ENCODE measurements at regions not wholly inside any gene's neighbourhood (a gene's known extent, or its start where the extent isn't known, plus 50 kb on each side); places are given as distances from the start of the nearest gene placed in this dataset.
"Not testable (repeated sequence)": the region's sequence is repeated elsewhere in the genome, so short reads cannot be mapped to it uniquely, and the experiment has no call there.

DNA sequence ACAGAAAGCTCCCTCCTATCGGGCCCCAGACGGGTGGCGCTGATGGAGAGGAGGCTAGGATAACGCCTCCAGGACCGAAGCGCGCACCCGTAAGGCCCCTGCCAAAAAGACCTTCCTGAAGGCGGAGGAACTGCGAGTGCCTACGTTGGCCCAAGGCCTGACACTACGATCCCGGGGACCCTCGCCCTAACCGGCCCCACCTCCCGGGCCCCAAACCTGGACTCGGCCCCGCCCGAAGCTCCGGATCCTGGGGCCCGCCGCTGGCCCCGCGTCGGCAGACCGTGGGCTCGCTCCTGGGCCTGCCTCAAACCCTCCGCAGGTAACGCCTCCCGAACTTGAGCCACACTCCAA, 53.6 kb upstream of the ROPN1B start:
- not testable (repeated sequence) for DNase-seq (ENCODE audit: low read depth in 1 of 2, low spot score in 1 of 2)

DNA sequence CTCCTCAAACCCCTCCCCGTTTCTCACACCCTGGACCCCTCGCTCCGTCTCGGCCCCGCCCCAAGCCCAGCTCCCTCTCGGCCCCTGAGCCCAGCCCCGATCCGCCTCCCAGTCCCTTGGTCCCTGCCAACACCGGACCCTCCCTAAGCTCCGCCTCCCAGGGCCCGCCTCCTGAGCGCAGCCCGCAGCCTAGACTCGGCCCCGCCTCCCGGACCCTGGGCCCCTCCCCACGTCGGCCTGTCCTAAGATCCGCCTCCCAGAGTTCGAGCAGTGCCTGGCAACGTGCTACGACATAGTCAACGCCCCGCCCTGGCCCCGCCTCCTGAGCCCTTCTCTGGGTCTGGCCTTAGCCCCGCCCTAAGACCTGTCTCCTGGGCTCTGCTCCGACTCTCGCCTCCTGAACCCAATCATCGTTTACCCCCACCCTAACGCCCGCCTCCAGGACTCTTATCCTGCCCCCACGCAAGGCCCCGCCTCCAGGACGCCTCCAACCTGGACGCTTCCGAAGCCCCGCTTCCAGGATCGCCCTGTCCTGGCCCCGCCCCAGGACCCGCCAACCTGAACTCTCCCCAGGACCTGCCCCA, 53.1 kb upstream of the ROPN1B start:
- DNase-seq (ENCODE audit: low read depth in 1 of 2, low spot score in 1 of 2): peak; percentile 98 to 99

DNA sequence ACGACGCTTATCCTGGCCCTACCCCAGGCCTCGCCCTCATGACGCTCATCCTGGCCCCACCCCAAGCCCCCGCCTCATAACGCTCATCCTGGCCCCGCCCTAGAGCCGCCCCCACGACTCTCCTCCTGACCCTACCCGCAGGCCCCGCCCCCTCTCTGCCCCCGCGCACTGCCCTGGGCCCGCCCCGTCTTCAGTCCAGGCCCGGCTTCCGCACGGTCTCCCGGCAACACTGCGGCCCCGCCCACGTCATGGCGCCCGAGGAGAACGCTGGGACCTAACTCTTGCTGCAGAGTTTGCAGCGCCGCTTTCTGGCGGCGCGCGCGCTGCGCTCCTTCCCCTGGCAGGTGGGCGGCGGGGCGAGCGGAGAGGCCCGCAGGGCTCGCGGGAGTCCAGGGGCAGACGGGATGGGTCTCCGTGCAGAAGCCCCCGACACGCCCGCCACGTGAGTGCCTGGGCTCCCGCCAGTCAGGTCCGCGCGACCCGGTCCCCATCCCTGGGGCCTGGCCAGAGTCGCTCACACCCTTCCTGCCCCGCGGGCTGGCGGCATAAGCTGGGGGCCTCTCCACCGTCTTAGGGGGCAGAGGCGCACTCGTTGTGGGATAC, 52.5 kb upstream of the ROPN1B start:
- DNase-seq (ENCODE audit: low read depth in 1 of 2, low spot score in 1 of 2): peak; percentile 90 to 91

DNA sequence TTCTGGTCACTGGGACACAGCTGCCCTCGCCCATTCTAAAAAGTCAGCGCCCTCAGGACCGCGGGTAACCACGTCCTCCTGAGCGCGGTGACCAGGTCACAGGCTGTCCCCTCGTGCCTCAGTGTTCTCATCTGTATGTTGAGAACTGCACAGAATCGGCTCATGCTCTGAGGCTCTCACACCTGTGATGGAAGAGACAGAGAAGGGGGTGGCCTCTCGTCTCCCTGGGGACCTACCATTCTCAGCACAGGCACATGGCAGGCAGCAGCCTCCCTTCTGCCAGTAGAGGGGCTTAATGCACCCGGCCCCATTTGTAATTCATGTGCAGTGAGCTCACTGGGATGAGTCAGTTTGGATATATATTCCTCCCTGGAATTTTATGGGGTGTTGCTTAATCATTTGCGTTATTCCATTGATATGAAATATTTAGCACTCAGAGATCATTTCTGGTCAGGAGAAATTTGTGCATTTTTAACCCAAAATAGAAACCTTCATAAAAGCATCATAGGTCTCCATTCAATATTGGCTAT, 51.9 kb upstream of the ROPN1B start:
- peak in 1 of 2 donors; percentile 12 for DNase-seq (ENCODE audit: low read depth in 1 of 2, low spot score in 1 of 2)

DNA sequence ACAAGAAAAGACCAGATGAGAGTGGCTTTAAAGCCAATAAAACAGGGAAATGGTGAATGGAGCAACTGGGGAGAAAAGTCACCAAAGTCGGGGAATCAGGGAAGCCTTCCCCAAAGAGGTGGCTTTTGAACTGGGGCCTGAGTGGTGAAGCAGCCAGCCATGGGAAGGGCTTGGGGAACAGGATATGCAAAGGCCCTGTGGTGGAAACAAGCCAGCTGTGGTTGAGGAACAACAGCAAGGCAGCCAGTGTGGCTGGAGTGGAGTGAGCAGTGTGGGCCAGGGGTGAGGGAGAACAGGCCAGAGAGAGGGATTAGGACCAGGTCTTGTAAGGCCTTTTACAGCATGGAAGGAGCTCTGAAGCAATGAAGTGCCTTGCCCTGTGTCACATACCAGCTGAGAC, 51.0 kb upstream of the ROPN1B start:
- DNase-seq (ENCODE audit: low read depth in 1 of 2, low spot score in 1 of 2): not testable (repeated sequence)

DNA sequence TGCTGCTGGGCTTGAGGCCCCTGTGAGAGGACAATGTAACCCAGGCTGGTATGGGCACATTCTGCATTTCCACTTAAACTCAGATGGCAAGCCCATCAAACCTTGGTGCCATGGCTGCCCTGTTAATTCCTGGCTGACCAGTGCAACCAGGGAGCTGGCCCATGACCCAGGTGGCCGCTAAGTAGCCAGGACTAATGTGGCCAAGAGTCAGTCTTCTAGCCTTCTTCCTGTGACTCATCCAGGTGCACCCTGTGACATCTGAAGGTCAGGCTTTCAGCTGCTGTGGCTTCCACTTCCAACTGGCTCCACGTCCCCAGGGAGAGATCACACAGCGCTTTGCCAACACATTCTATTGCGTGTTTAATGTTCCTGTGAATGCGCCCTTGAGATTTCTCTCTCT, 50.5 kb upstream of the ROPN1B start:
- DNase-seq (ENCODE audit: low read depth in 1 of 2, low spot score in 1 of 2): not testable (repeated sequence)

DNA sequence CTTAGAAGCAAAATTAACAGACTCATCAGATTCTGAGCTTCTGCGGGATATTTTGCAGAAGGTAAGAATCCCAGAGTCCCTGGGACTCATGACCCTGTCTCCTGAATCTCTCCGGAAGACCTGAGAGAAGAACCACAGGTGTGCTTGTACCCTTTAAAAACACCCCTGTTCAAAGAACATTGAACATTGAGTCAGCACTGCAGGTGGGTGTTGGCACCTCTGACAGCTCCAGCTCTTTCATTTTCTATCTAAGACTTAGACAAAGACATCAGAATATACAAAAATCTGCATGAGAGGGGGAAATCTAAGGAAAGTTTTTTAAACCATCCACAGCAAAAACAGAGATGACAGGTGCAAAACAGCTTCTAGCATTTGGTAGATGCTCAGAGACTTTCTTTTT, 50.1 kb upstream of the ROPN1B start:
- not testable (repeated sequence) for DNase-seq (ENCODE audit: low read depth in 1 of 2, low spot score in 1 of 2)

Data from activated CD4-positive, alpha-beta T cell treated with anti-CD3 and anti-CD28 coated beads, Interleukin-2, amount 50 U/mL, for 24 hours (primary cell).